HG02885 (cell line): ENCODE measurements at regions not wholly inside any gene's neighbourhood (a gene's known extent, or its start where the extent isn't known, plus 50 kb on each side); places are given as distances from the start of the nearest gene placed in this dataset.
"Not testable (repeated sequence)": the region's sequence is repeated elsewhere in the genome, so short reads cannot be mapped to it uniquely, and the experiment has no call there.

ENCODE experiments used
- ATAC-seq: cut with Tn5 transposase; IDR thresholded peaks from one replicate; pipeline ENCODE4 v1.9.1; 2021; ENCODE audit warnings: mild to moderate bottlenecking; ENCODE audit not compliant: unreplicated experiment, poor library complexity

DNA sequence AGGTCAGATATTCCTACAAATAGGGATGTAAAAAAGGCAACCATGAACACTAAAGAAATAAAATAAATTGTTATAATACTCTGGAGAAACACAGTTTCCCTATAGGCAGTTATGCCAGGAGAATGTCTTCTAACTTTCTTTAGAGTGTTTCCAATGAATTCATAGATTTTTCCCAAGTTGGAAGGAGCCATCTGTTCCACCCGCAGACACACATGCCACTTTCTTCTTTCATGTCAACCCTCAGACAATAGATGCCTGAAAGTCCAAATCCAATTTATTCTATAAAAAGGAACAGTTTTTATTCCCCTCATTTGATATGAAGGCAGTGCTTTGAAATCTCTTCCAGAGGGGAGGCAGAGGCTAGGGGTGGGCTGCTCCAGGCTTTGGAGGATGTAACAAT, 418.1 kb downstream of the ACTL7B start:
- ATAC-seq = no peak

DNA sequence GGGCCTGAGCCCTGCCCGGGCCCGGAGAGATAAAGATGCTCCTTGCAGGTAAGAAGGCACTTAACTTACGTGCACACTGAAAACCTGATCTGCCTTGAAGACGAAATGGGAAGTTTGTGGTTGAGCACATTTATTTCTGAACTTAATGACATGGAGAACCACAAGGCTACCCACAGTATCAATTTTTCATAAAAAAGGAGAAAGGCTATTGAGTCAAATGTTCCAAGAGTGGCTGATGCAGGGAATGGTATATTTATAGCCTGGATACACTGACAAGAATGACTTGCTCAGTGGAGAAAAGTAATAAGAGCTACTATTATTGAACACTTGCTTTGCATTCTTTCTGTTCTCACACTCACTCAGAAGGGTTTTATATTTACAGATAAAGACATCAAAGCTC, 419.3 kb downstream of the ACTL7B start:
- no peak for ATAC-seq

DNA sequence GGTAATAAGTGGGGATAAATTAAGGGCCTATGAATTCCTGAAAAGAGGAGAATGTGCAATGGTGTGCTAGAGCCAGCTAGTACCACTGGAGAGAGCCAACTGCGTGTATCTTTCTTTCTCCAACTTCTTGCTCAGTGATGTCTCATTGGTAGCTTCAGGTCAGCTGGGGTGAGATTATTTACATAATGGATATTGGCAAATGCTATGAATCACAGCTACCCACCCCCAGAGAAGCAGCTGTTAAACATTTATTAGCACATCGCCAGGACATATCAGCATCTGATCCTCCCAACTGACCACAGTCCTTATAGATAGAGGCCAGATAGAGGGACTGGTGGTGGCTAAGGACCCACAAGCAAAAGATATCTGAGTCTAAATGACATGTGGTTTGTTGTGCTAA, 421.3 kb downstream of the ACTL7B start:
- ATAC-seq = no peak

DNA sequence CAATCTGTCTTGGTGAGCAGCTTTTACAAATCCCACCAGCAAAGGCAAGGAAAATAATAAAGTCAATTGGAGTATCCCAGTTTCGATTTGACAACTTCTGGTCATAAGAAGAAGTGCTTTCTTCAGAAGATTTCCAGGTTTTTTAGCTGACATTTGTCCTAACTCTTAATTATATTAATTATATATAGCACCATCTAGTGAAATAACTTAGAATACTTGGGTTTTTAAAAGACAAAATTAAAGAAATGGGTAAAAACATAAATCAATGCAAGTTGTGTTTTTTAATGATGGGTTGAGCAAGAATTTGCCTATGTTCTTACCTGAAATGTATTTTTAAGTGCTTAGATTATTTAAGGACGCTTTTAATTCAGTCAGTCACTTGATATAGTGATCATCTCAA, 421.8 kb downstream of the ACTL7B start:
- no peak for ATAC-seq

DNA sequence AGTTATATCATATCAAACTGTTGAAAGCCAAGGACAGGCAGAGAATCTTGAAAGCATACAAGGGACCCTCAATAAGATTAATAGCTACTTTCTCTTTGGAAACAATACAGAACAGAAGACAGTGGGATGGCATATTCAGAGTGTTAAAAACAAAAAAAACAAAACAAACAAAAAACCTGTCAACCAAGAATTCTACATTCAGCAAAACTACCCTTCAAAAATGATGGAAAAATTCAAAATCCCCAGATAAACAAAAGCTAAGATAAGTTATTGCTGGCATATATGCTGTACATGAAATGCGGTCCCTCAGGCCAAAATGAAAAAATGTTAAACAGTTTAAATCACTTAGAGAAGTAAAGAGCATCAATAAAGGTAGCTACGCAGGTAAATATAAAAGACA, 425.1 kb downstream of the ACTL7B start:
- ATAC-seq = no peak

DNA sequence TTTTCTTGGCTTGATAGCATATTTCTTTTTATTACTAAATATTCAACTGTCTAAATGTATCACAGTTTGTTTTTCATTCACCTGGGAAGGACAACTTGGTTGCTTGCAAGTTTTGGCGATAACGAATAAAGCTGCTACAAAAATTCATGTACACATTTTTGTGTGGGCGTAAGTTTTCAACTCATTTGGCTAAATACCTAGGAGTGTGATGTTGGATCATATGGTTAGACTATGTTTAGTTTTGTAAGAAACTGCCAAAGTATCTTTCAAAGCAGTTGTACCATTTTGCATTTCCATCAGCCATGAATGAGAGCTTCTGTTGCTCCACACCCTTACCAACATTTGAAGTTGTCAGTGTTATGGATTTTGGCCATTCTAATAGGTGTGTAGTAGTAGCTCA, 428.0 kb downstream of the ACTL7B start:
- no peak for ATAC-seq

DNA sequence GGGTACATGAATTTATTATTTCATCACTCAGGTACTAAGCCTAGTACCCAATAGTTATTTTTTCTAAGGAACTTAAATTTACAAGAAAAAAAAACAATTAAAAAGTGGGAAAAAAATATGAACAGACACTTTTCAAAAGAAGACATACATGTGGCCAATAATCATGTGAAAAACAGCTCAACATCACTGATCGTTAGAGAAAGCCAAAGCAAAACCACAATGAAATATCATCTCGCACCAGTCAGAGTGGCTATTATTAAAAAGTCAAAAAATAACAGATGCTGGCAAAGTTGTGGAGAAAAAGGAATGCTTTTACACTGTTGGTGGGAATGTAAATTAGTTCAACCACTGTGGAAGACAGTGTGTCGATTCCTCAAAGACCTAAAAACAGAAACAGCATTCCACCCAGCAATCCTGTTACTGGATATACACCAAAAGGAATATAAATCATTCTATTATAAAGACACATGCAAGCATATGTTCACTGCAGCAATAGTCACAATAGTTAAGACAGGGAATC, 429.3 kb downstream of the ACTL7B start:
- not testable (repeated sequence) for ATAC-seq

DNA sequence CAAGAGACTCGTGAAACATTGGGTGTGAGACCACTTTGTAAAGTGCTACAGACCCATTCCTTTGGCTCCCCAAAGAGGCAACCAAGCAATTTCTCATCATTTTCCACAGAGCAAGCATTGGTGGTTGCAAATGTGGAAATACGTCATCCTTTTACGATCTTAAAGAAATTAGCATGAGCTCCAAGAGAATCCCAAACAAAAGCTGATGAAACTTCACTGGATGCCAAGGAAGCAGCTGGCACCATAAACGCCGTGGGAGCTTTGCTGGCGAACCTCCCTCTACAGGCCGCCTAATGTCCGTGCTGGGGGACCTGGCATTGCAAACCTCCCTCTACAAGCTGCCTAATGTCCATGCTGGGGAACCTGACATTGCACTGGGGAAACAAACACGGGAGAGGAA, 432.4 kb downstream of the ACTL7B start:
- ATAC-seq = no peak

DNA sequence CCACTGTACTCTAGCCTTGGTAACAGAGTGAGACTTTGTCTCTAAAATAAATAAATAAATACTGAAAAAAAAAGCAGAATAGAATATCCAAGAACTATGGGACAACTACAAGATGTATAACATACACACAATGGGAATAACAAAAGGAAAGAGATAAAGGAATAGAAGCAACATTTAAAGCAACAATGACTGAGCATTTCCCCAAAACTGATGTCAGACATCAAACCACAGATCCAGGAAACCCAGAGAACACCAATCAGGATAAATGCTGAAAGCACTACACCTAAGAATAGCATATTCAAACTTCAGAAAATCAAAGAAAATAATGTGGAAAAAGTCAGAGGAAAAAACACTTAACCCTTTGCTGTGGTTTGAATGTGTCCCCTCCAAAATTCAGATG, 436.4 kb downstream of the ACTL7B start:
- no peak for ATAC-seq

DNA sequence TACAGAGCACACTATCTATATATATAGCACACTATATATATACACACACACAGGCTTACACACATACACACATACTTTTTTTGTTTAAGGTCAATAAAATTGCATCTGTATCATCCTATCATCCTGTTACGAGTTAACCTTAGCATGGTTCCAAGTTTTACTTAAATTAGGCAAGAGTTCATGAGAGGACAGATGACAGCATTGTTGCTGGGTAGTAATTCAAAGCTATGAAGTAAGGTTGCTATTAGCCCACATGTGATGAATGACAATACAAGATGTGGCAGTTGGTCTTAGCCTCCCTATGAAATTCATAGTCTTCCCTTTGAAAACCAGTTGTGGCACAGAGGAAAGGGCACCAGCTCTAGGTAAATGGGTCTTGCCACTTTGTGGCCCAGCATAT, 438.1 kb downstream of the ACTL7B start:
- ATAC-seq = no peak

DNA sequence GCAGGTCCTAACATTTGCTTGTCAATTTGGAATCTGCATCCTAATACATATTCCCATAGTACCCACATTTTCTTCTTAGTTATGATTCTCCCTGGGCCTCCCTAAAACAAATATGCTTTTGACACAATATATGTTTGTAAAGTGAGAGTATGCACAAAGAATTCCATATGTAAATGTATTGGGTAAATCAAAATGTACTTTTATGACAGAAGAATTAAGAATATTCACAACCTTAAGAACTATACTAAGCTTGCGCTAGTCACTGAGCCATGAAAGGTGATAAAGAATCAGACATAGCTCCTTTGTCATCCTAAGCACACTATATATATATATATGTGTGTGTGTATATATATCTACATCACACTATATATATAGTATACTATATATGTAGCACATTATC, 438.5 kb downstream of the ACTL7B start:
- no peak for ATAC-seq

DNA sequence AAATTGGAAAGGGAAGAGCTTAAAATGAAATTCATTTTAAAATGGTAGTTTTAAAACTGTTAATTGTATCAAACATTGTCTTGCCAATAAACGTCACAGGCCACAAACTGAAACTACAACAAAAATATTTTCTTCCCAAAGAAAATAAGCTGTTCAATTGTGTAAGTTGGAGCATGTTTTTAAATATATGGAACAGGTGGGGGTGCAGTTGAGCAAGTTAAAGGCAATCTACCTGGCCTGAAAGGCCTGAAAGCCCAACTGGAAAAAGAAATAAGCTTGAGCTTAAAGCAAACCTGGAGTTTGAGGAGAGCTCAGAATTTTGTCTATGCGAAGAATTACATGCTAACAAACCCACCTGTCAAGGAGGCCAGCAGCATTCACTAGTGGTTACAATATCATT, 439.5 kb downstream of the ACTL7B start:
- no peak for ATAC-seq

DNA sequence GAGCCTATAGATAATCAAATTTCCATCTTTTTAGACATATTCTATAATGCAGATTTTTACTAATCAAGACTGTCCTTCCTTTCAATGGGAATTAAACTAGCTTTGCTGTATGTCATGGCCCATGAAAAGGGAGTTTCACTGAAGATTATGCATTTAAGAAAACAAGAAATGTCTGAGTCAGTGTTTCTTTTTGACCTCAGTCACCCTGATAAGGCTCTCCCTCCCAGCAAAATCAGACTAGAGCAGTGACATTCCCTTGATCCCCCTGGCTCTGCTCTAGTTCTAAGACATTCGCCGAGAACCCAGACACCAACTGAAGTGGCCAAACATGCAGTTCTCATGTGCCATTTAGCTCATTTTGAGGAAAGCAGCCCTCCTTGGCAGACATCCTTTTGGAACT, 442.0 kb downstream of the ACTL7B start:
- ATAC-seq = no peak

DNA sequence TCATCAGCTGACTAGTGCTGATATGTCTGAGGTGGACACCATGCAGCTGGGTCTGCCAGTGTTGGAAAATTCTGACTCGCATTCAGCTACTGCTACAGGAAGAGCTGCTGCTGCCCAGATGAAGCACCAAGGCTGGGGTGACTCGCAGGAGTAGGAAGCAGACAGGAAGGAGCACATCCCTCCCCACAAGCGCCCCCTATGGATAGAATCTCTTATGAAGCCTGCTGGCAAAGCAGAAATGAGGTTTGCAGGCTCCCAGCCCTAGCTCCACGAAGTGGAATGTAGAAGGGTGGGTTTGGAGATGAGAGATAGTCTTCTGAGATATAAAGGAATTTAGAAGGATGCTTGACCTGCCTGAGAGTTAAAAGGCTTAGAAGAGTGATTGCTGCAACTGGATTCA, 443.0 kb downstream of the ACTL7B start:
- no peak for ATAC-seq

DNA sequence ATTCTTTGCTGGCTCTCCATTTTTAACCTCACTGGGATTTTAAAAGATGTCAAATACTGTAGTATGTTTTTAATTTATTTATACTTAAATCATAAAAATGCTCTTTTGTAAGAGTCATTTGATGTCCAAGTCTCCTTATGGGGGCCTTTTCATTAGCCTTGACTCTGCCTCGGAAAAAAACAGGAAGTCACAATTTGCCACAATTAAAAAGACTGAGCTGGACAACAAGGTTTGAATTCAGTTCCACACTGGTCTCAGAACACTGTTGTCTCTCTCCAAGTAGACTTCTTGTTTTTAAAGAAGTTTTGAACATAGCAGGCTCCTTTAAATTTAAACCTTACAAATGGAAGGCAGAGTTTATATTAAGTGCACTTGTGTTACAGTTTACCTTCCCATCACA, 444.2 kb downstream of the ACTL7B start:
- ATAC-seq = no peak

DNA sequence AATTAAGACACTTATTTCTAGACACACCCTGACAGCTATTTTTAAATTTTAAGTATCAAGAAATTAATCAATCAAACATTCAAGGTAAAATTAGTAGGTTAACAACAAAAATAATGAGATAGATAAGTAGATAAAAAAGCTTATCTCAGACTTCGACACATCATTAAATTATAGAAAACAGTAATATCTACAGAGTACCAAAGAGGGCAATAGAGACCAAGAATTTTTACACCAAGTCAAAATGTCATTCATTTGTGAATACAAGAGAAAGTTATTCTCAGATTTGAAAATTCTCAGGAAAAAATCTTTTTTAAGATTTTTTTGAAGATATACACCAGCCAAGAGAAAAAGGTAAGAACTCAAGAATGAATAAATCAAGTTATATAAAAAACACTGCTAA, 445.6 kb downstream of the ACTL7B start:
- no peak for ATAC-seq

DNA sequence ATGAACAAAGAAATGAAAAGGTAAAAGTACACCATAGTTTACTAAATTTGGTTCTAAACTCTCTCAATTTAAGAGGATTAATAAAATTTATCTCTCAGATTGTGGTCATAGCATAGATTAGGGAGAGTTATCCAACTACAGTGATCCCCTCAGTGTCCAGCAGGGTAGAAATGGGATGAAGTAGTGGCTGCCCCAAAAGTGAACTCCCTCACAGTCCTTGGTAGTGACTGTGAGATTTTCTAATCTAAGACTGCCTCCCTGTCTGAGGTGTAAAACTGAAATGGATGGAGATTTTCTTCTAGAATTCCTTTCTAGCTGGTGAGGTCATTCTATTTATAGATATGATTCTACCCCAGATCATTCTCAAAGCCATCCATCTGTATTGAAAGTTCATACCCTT, 455.5 kb downstream of the ACTL7B start:
- no peak for ATAC-seq

DNA sequence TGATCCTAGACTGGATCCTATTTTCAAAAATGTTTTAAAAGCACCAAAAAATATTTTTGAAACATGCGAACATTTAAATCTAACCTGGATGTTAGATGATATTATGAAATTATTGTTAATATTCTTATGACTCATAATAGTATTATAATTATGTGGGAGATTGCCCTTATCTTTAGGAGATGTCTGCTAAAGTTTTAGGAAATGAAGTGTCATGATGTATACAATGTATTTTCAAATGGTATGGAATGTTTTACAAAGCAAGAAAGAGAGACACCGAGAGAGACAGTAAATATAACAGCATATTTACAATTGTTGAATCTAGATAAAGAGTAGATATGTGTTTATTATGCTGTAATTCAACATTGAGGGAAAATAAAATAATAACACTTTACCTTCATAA, 455.9 kb downstream of the ACTL7B start:
- ATAC-seq = no peak

DNA sequence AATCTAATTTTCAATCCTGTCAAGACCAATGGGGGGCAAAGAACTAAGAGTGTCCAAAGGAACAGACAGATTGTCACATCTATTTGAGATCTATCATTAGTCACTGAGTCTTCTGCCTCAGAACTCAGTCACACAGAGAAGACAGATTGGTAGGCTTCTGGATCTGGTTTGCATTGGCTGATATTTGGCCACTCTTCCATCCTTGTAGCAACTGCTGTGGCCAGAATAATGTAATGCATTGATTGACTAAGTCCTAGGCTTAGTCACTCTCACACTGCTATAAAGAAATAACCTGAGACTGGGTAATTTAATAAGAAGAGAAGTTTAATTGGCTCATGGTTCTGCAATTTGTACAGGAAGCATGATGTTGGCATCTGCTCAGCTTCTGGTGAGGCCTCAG, 458.5 kb downstream of the ACTL7B start:
- no peak for ATAC-seq

DNA sequence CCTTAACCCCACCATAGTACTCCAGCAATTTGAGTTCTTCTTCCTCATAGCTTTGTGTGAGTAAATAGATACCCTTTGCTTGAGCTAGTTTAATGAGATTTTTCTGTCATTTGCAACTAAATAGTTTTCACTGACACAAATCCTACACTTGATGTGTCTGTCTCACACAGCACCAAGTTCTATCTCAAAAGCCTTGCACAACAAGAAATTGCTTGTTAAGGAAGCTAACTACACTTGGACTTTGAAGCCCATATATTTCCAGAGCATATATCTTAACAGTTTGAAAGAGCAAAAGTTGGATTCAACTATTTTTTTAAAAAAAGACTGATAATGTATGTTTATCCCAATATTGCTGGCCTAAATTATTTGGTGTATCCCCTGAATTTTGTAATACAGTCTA, 459.2 kb downstream of the ACTL7B start:
- ATAC-seq = no peak

DNA sequence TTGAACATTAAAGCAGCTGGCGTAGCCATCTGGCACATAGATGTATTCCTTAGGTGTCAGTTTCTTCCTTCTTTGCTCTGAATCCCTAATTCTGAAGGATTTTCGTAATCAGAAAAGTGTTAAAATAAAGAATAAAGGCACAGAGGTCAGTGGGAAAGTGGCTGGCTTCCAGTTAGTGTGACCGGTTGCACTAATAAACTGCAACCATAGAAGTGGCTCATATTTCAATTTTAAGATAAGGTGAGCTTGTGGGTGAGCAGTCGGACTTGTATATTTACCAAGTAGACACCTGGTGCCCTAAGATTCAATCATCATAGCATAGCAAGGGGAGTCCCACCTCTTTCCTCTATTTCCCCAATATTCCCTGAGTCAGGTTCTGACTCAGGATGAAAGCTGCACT, 459.6 kb downstream of the ACTL7B start:
- ATAC-seq = no peak

DNA sequence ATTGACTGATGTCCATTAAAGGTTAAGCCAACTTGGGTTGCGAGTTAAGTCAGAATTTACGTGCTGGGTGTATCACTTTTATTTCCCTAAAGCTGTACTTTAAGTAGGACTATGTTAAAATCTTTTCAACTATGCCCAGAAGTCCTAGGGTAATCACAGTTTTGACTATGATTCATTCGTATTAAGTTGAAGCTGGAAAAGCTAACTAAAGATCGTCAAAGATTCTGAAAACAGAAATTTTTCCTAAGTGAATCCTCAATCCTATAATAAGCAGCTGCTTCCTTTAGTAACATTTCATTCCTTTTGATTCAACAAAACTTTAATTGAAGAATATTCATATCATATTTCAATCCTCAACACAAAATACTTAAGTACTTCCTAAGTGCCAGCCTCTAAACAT, 460.4 kb downstream of the ACTL7B start:
- ATAC-seq = no peak

DNA sequence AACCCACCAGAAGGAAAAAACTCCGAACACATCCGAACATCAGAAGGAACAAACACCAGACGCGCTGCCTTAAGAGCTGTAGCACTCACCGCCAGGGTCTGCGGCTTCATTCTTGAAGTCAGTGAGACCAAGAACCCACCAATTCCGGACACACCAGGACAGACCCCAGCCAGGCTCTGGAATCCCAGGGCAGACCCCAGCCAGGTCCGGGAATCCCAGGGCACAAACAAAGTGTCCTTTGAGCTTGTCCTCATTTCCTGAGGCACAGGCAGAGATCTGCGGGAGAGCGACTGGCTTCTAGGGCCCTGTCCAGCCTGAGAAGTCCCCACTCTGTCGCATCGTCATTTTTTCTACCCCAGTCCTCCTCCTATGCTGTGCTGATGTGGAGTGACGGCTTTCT, 461.1 kb downstream of the ACTL7B start:
- ATAC-seq = no peak
